HEK293 (cell line): ENCODE measurements at regions not wholly inside any gene's neighbourhood (a gene's known extent, or its start where the extent isn't known, plus 50 kb on each side); places are given as distances from the start of the nearest gene placed in this dataset.

ENCODE experiments used
- CTCF ChIA-PET: fragments of 350-600 bp; formaldehyde crosslinking; extraction: SDS; loops from one replicate; lab custom pipeline; 2021; ENCODE audit warnings: antibody characterized with exemption; lab: Yijun Ruan, JAX
- POLR2A ChIA-PET: fragments of 300-600 bp; formaldehyde crosslinking; extraction: SDS; loops from one replicate; lab custom pipeline; 2020; ENCODE audit warnings: antibody characterized with exemption, inconsistent platforms; lab: Yijun Ruan, JAX
- H3K27ac ChIP-seq: fragments of 200-500 bp; sonication (Bioruptor generic); 2 replicates; pipeline ENCODE4 v1.5.1; 2014; ENCODE audit warnings: low read depth, low read length, control low read depth, inconsistent platforms; ENCODE audit errors: extremely low read depth
- H3K36me3 ChIP-seq, 2 experiments: fragments of 200-500 bp in 1 of 2; sonication (Bioruptor generic) in 1 of 2; 1 replicate in 1 of 2; 2 replicates in 1 of 2; pipeline ENCODE4 v1.5.1; 2014 to 2017; ENCODE audit warnings: inconsistent platforms in 2 of 2, low read length in 2 of 2; ENCODE audit not compliant: control insufficient read depth in 2 of 2, insufficient read depth in 1 of 2
- H3K4me1 ChIP-seq: fragments of 200-500 bp; sonication (Bioruptor generic); 2 replicates; pipeline ENCODE4 v1.5.1; 2014; ENCODE audit warnings: mild to moderate bottlenecking, low read length, inconsistent platforms; ENCODE audit not compliant: control insufficient read depth, insufficient read depth
- H3K4me3 ChIP-seq: 2 replicates; pipeline ENCODE4 v1.5.1; 2011; ENCODE audit warnings: low read depth, mild to moderate bottlenecking, control low read depth, low read length, moderate library complexity
- H3K9me3 ChIP-seq: fragments of 200-500 bp; sonication (Bioruptor generic); 2 replicates; pipeline ENCODE4 v1.5.1; 2014; ENCODE audit warnings: low read depth, low read length, inconsistent platforms; ENCODE audit not compliant: control insufficient read depth, insufficient read depth
- CTCF ChIP-seq: fragments of 450-650 bp; formaldehyde crosslinking; IDR thresholded peaks from 2 replicates; pipeline ENCODE4 v1.5.1; 2016; ENCODE audit warnings: missing biosample characterization, missing genetic modification characterization
- GFI1B ChIP-seq: fragments of 450-650 bp; formaldehyde crosslinking; IDR thresholded peaks from 2 replicates; pipeline ENCODE4 v1.5.1; 2016; ENCODE audit warnings: missing biosample characterization, missing genetic modification characterization
- KLF8 ChIP-seq: fragments of 450-650 bp; formaldehyde crosslinking; IDR thresholded peaks from 2 replicates; pipeline ENCODE4 v1.5.1; 2016; ENCODE audit warnings: missing biosample characterization, missing genetic modification characterization
- SP3 ChIP-seq: fragments of 450-650 bp; formaldehyde crosslinking; IDR thresholded peaks from 2 replicates; pipeline ENCODE4 v1.5.1; 2016; ENCODE audit warnings: missing biosample characterization, missing genetic modification characterization
- ZFP3 ChIP-seq: fragments of 450-650 bp; formaldehyde crosslinking; IDR thresholded peaks from 2 replicates; pipeline ENCODE4 v1.5.1; 2016; ENCODE audit warnings: low read depth, missing biosample characterization, missing genetic modification characterization
- ZNF146 ChIP-seq: fragments of 450-650 bp; formaldehyde crosslinking; IDR thresholded peaks from 2 replicates; pipeline ENCODE4 v1.5.1; 2016; ENCODE audit warnings: missing biosample characterization, missing genetic modification characterization
- ZNF175 ChIP-seq: fragments of 450-650 bp; formaldehyde crosslinking; IDR thresholded peaks from 2 replicates; pipeline ENCODE4 v1.5.1; 2016; ENCODE audit warnings: missing biosample characterization, missing genetic modification characterization
- ZNF2 ChIP-seq: fragments of 450-650 bp; formaldehyde crosslinking; IDR thresholded peaks from 2 replicates; pipeline ENCODE4 v1.5.1; 2016; ENCODE audit warnings: missing biosample characterization, missing genetic modification characterization
- ZNF341 ChIP-seq: fragments of 450-650 bp; formaldehyde crosslinking; IDR thresholded peaks from 2 replicates; pipeline ENCODE4; 2016; ENCODE audit warnings: low read depth, missing biosample characterization, missing genetic modification characterization
- ZNF473 ChIP-seq: fragments of 450-650 bp; formaldehyde crosslinking; IDR thresholded peaks from 2 replicates; pipeline ENCODE4 v1.5.1; 2017; ENCODE audit warnings: missing biosample characterization, missing genetic modification characterization
- ZNF513 ChIP-seq: fragments of 450-650 bp; IDR thresholded peaks from 2 replicates; pipeline ENCODE4 v1.5.1; 2018; ENCODE audit warnings: missing biosample characterization, missing genetic modification characterization
- ZNF529 ChIP-seq: fragments of 450-650 bp; formaldehyde crosslinking; IDR thresholded peaks from 2 replicates; pipeline ENCODE4 v1.5.1; 2017; ENCODE audit warnings: missing genetic modification characterization, missing biosample characterization; ENCODE audit not compliant: insufficient replicate concordance
- ZNF549 ChIP-seq: fragments of 450-650 bp; IDR thresholded peaks from 2 replicates; pipeline ENCODE4 v1.5.1; 2018; ENCODE audit warnings: missing biosample characterization, missing genetic modification characterization, mild to moderate bottlenecking, inconsistent platforms, moderate library complexity
- ZNF585B ChIP-seq: fragments of 450-650 bp; formaldehyde crosslinking; IDR thresholded peaks from 2 replicates; pipeline ENCODE4 v1.5.1; 2016; ENCODE audit warnings: missing biosample characterization, missing genetic modification characterization
- ZNF623 ChIP-seq: fragments of 450-650 bp; formaldehyde crosslinking; IDR thresholded peaks from 2 replicates; pipeline ENCODE4 v1.5.1; 2016; ENCODE audit warnings: missing biosample characterization, missing genetic modification characterization
- ZNF654 ChIP-seq: fragments of 450-650 bp; formaldehyde crosslinking; IDR thresholded peaks from 2 replicates; pipeline ENCODE4 v1.5.1; 2016; ENCODE audit warnings: low read depth, missing biosample characterization, missing genetic modification characterization
- ZNF768 ChIP-seq: fragments of 450-650 bp; formaldehyde crosslinking; IDR thresholded peaks from 2 replicates; pipeline ENCODE4 v1.5.1; 2018; ENCODE audit warnings: missing biosample characterization, mild to moderate bottlenecking, missing genetic modification characterization
- ZNF776 ChIP-seq: fragments of 450-650 bp; formaldehyde crosslinking; IDR thresholded peaks from 2 replicates; pipeline ENCODE4 v1.5.0; 2017; ENCODE audit warnings: missing biosample characterization, missing genetic modification characterization, borderline replicate concordance
- ZSCAN18 ChIP-seq: fragments of 450-650 bp; formaldehyde crosslinking; IDR thresholded peaks from 2 replicates; pipeline ENCODE4 v1.5.1; 2016; ENCODE audit warnings: missing biosample characterization, missing genetic modification characterization
- TF ChIP-seq, protein P1 (sequence below): fragments of 450-650 bp; formaldehyde crosslinking; IDR thresholded peaks from 2 replicates; pipeline ENCODE4 v1.5.1; 2016; ENCODE audit warnings: missing biosample characterization, missing genetic modification characterization, low read depth

DNA sequence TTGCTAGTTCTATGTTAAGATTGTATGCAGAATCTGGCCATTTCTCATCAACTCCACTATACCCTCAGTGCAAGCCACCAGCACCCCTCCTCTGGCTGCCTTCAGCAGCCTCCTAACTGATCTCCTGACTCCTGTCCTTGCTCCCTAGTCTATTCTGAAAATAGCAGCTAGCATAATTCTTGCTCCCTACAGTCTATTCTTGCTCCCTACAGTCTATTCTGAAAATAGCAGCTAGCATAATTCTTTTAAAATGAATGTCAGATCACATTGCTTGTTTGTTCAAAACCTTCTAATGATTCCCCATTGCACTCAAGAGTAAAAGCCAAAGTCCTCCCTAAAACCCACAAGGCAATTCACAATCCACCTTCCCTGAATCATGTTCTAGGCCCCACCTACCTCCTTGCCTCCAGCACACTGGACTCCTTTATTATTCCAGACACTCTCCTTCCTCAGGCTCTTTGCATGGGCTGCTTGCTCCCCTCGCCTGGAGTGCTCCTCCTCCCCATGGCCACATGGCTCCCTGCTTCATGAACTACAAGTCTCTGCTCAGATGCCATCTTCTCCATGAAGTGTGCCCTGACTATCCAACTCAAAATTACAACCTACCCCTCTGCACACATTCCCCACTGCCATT is 164.2 kb upstream of the TNFAIP3 start:
- Histone ChIP-seq H3K9me3 (no peaks in the 10 kb centered on the region), H3K4me3 (no peak overlapping the region), H3K4me1 (no peaks in the 10 kb centered on the region), H3K27ac (no peak overlapping the region), H3K36me3 (no peaks in the 10 kb centered on the region)
- ChIA-PET POLR2A (no interaction called here), CTCF (interaction anchor here (1.1 kb wide), 1 partner anchor 302 kb away, joined by 3 read pairs; no protein-coding TSS in a partner anchor)
- TF ChIP-seq ZNF513 (no peak), ZNF549 (tag by site-specific recombination) (no peak), ZNF341 (peak; percentile 34; the same call in 1 of the 2 replicates)

DNA sequence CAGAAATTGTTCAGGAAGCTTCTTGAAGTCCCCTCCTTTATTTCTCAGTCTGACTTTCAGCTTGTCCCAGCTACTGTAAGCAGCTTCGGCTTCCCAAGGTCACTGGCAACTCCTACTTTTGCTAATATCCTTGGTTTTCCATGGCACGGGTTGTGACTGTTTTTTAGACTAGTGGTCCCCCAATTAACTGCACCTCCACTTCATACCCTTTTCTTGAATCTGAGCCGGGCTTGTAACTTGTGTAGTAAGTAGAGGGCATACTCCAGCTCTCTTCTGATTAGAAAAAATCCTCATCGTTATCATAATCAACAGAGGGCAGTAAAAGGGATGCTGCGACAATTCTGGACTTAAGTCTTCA is 162.3 kb upstream of the TNFAIP3 start:
- Histone ChIP-seq H3K36me3 (no peaks in the 10 kb centered on the region), H3K4me1 (no peaks in the 10 kb centered on the region)

GRCh38 chr6:137705160-137706082 is 161.6 kb upstream of the TNFAIP3 start:
- Histone ChIP-seq H3K27ac (no peak overlapping the region), H3K36me3 (no peaks in the 10 kb centered on the region), H3K9me3 (no peaks in the 10 kb centered on the region), H3K4me1 (no peaks in the 10 kb centered on the region), H3K4me3 (no peak overlapping the region)
- CTCF ChIA-PET, result interaction anchor here (0.6 to 3.9 kb wide), 50 partner anchors 8 to 1054 kb away, joined by 3 to 101 read pairs (median 5); partner anchors contain the start of gene TNFAIP3
- POLR2A ChIA-PET, result no interaction called here
- TF ChIP-seq ZNF146 (tag by site-specific recombination) (no peak), ZNF654 (tag by site-specific recombination) (peak; percentile 86), ZNF175 (tag by site-specific recombination) (no peak), ZNF513 (no peak), CTCF (tag by site-specific recombination) (peak; percentile 51; the same call in 1 of the 2 replicates), ZNF768 (tag by site-specific recombination) (no peak), ZNF2 (tag by site-specific recombination) (0 out of 2 replicates have a peak, but pooled peaks have one; percentile 44), ZSCAN18 (no peak), ZNF529 (tag by site-specific recombination) (no peak), ZNF585B (tag by site-specific recombination) (no peak), SP3 (no peak), ZNF776 (tag by site-specific recombination) (no peak), GFI1B (no peak)
- TF ChIP-seq, protein P1, sequence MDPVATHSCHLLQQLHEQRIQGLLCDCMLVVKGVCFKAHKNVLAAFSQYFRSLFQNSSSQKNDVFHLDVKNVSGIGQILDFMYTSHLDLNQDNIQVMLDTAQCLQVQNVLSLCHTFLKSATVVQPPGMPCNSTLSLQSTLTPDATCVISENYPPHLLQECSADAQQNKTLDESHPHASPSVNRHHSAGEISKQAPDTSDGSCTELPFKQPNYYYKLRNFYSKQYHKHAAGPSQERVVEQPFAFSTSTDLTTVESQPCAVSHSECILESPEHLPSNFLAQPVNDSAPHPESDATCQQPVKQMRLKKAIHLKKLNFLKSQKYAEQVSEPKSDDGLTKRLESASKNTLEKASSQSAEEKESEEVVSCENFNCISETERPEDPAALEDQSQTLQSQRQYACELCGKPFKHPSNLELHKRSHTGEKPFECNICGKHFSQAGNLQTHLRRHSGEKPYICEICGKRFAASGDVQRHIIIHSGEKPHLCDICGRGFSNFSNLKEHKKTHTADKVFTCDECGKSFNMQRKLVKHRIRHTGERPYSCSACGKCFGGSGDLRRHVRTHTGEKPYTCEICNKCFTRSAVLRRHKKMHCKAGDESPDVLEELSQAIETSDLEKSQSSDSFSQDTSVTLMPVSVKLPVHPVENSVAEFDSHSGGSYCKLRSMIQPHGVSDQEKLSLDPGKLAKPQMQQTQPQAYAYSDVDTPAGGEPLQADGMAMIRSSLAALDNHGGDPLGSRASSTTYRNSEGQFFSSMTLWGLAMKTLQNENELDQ, result no peak

More for the DNA sequence above, 162.3 kb upstream of the TNFAIP3 start:
- Histone ChIP-seq H3K4me3 (no peak overlapping the region), H3K9me3 (no peaks in the 10 kb centered on the region), H3K27ac (no peak overlapping the region)
- TF ChIP-seq ZNF623, result no peak
- no peak for TF ChIP-seq ZNF473 (tag by site-specific recombination)
- TF ChIP-seq ZFP3 (tag by site-specific recombination), result no peak
- TF ChIP-seq KLF8 (tag by site-specific recombination), result no peak
- CTCF ChIA-PET, result interaction anchor here (0.6 to 3.9 kb wide), 44 partner anchors 8 to 1053 kb away, joined by 3 to 101 read pairs (median 4); partner anchors contain the start of gene TNFAIP3
- POLR2A ChIA-PET, result no interaction called here
